Transverse colon (tissue), 4 donors: ENCODE measurements at regions not wholly inside any gene's neighbourhood (a gene's known extent, or its start where the extent isn't known, plus 50 kb on each side); places are given as distances from the start of the nearest gene placed in this dataset.

Source experiments
- CTCF ChIP-seq, 5 experiments: fragments of 200-600 bp in 3 of 5; fragments of 450-650 bp in 2 of 5; sonication (generic) in 3 of 5; IDR thresholded peaks; 1 replicate in 2 of 5; 2 replicates in 3 of 5; pipeline ENCODE4 v1.5.1; 2016 to 2017; ENCODE audit warnings: antibody characterized with exemption in 5 of 5, inconsistent platforms in 3 of 5, mild to moderate bottlenecking in 2 of 5, moderate library complexity in 1 of 5
- EP300 ChIP-seq: sonication (generic); formaldehyde crosslinking; IDR thresholded peaks from one replicate; pipeline ENCODE4 v1.6.1; 2017; ENCODE audit warnings: antibody characterized with exemption, low read depth
- POLR2A ChIP-seq: fragments of 450-650 bp; IDR thresholded peaks from one replicate; pipeline ENCODE4 v1.6.1; 2016; ENCODE audit warnings: antibody characterized with exemption, mild to moderate bottlenecking, moderate library complexity
- POLR2AphosphoS5 ChIP-seq, 3 donors: sonication (generic); formaldehyde crosslinking; IDR thresholded peaks; one replicate each; pipeline ENCODE4 v1.6.1; 2016; ENCODE audit warnings: antibody characterized with exemption in 3 of 3

DNA sequence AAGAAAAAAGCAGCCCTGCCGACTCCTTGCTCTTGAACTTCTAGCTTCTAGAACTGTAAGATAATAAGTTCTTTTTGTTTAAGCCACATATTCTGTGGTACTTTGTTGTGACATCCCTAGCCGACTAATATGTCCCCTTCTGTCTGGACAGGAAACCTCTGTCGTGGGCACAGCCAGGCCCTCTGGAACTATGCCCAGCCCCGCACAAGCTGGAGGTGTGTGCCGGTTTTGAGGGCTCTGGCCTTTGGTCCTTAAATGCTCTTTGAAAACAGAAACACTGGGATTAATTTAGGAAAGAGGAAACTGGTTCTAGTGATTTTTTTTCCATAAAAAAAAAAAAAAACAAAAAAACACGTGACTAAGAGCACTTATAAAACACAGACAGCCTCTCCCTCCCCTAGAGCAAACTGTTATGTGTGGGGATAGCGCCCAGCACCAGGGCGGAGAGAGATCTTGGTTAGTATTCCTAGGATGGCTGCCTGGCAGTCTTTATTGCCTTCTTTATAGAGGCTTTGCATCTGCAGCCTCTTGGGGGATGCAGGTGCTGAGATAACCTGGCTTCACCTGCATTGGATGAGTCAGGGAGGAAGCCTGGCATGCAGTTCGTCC is 244.3 kb downstream of the NFATC2 start:
- TF ChIP-seq CTCF (IDR thresholded peaks at IDR 0.05) (no peak), POLR2A (no peak), EP300 (no peak), POLR2AphosphoS5 (IDR thresholded peaks at IDR 0.05) (no peak)
